ENCODE measurements at regions not wholly inside any gene's neighbourhood (a gene's known extent, or its start where the extent isn't known, plus 50 kb on each side); places are given as distances from the start of the nearest gene placed in this dataset.

DNA sequence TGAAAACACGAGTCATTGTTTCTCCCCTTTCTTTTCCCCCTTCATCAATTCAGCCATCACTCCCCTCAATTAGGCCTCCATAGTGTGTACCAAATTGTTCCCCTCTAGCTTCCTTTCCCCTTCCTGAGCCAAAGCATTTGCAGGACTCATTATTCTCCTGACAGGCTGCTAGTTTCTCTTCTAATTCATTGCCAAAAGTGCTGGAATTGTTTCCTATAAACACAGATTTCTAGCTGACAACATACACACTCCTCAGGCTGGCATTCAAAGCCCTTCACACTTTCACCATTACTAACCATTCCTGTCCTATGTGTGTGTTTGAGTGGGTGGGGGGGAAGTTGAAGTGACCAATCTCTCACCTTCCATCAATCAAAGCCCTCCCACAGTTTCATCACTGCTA is 444.2 kb upstream of the OPRM1 start:
- Histone ChIP-seq H3K9me3 (ENCODE audit: control insufficient read depth, low read depth, low read length) (no peaks in the 10 kb centered on the region), H3K4me1 (ENCODE audit: insufficient read depth, low read length) (no peaks in the 10 kb centered on the region)

More for the DNA sequence above, 444.2 kb upstream of the OPRM1 start:
- no peak overlapping the region for H3K9ac ChIP-seq (ENCODE audit: extremely low read depth, insufficient read length, low read length)
- WGBS (ENCODE audit: extremely low coverage, insufficient read length, low lambda C conversion rate), result no CpG with 5 or more reads among the region's 1 CpG
- peaks cover 6 to 11% of the 10 kb centered on the region in 2 experiments for H3K4me1 Mint-ChIP-seq
- no peaks in the 10 kb centered on the region for H3K79me1 ChIP-seq (ENCODE audit: insufficient read depth, low read depth, low read length, poor library complexity, severe bottlenecking)
- H3K27ac ChIP-seq (ENCODE audit: insufficient read length, low read depth, low read length), result no peak overlapping the region
- H4K91ac ChIP-seq (ENCODE audit: insufficient read length, low read depth, low read length), result no peak overlapping the region
- no peak overlapping the region for H3K18ac ChIP-seq (ENCODE audit: insufficient read length, low read depth, low read length)
- H3K23ac ChIP-seq (ENCODE audit: insufficient read length, low read depth, low read length), result no peak overlapping the region
- H3K9me3 Mint-ChIP-seq, result no peaks in the 10 kb centered on the region
- H2BK20ac ChIP-seq (ENCODE audit: low read depth, low read length, poor library complexity, severe bottlenecking), result no peak overlapping the region
- H3T11ph ChIP-seq (ENCODE audit: low read length), result no peak overlapping the region
- H4K20me1 ChIP-seq (ENCODE audit: control insufficient read depth, insufficient read depth, insufficient read length), result no peaks in the 10 kb centered on the region
- no peaks in the 10 kb centered on the region for H3K79me2 ChIP-seq (ENCODE audit: insufficient read depth, low read length)
- H2AFZ ChIP-seq (ENCODE audit: low read length), result no peak overlapping the region
- TF ChIP-seq, protein P1, sequence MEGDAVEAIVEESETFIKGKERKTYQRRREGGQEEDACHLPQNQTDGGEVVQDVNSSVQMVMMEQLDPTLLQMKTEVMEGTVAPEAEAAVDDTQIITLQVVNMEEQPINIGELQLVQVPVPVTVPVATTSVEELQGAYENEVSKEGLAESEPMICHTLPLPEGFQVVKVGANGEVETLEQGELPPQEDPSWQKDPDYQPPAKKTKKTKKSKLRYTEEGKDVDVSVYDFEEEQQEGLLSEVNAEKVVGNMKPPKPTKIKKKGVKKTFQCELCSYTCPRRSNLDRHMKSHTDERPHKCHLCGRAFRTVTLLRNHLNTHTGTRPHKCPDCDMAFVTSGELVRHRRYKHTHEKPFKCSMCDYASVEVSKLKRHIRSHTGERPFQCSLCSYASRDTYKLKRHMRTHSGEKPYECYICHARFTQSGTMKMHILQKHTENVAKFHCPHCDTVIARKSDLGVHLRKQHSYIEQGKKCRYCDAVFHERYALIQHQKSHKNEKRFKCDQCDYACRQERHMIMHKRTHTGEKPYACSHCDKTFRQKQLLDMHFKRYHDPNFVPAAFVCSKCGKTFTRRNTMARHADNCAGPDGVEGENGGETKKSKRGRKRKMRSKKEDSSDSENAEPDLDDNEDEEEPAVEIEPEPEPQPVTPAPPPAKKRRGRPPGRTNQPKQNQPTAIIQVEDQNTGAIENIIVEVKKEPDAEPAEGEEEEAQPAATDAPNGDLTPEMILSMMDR (conservative IDR thresholded peaks at IDR 0.05), result no peak
- H2BK120ac ChIP-seq (ENCODE audit: low read depth, low read length, poor library complexity, severe bottlenecking), result no peak overlapping the region
- H2BK15ac ChIP-seq (ENCODE audit: low read depth, low read length), result no peak overlapping the region
- H3K36me3 Mint-ChIP-seq (ENCODE audit: insufficient read depth in 1 of 3, low read depth in 3 of 3), result no peaks in the 10 kb centered on the region; a peak in 1 of 7 replicates
- H4K5ac ChIP-seq (ENCODE audit: insufficient read length, low read depth, low read length), result no peak overlapping the region
- no peak overlapping the region for H4K8ac ChIP-seq (replicated peaks; ENCODE audit: insufficient read length, low read depth, low read length)
- no peak overlapping the region for H2AK5ac ChIP-seq (ENCODE audit: insufficient read length, low read length)
- H2BK5ac ChIP-seq (ENCODE audit: insufficient read length, low read length), result no peak overlapping the region
- no peak overlapping the region for H2BK12ac ChIP-seq (ENCODE audit: insufficient read length, low read depth, low read length)
- no peaks in the 10 kb centered on the region for H3K27me3 ChIP-seq (ENCODE audit: insufficient read depth, low read length)
- no peak for DNase-seq
- H3K4me2 ChIP-seq (ENCODE audit: insufficient read depth, insufficient read length, low read length), result no peak overlapping the region
- H3K27me3 Mint-ChIP-seq (ENCODE audit: low read depth), result no peaks in the 10 kb centered on the region
- no peak overlapping the region for H3K4ac ChIP-seq (ENCODE audit: low read depth, low read length)
- no peak overlapping the region for H3K56ac ChIP-seq (ENCODE audit: insufficient read length, low read depth, low read length)
- H3K23me2 ChIP-seq (ENCODE audit: insufficient read length, low read depth, low read length, poor library complexity, severe bottlenecking), result no peaks in the 10 kb centered on the region
- no peak overlapping the region for H3K14ac ChIP-seq (ENCODE audit: insufficient read depth, low read length)
- H3K27ac Mint-ChIP-seq, result peak overlapping the region in 1 of 3 experiments; percentile 66; a peak in 3 of 7 replicates
- H3K4me3 Mint-ChIP-seq, result no peak overlapping the region
